Left ventricle myocardium inferior (tissue), 1 donor: ENCODE measurements at regions not wholly inside any gene's neighbourhood (a gene's known extent, or its start where the extent isn't known, plus 50 kb on each side); places are given as distances from the start of the nearest gene placed in this dataset.
"Not testable (repeated sequence)": the region's sequence is repeated elsewhere in the genome, so short reads cannot be mapped to it uniquely, and the experiment has no call there.

Source experiments
- DNase-seq: peaks from one replicate; pipeline ENCODE4 v3.0.0-alpha.2; 2020
- H3K27ac ChIP-seq: fragments of 200-600 bp; replicated peaks from 2 replicates; pipeline ENCODE4 v1.8.0; 2021
- H3K27me3 ChIP-seq: fragments of 200-600 bp; 2 replicates; pipeline ENCODE4 v1.8.0; 2021; ENCODE audit warnings: low read depth
- H3K36me3 ChIP-seq: fragments of 200-600 bp; 2 replicates; pipeline ENCODE4 v1.8.0; 2021
- H3K4me1 ChIP-seq: fragments of 200-600 bp; 2 replicates; pipeline ENCODE4 v1.8.0; 2021
- H3K4me3 ChIP-seq: fragments of 200-600 bp; 2 replicates; pipeline ENCODE4 v1.8.0; 2021; ENCODE audit warnings: mild to moderate bottlenecking, moderate library complexity
- H3K9me3 ChIP-seq: fragments of 200-600 bp; replicated peaks from 2 replicates; pipeline ENCODE4 v1.8.0; 2021
- intact Hi-C: fragments of 100-400 bp; cut with micrococcal nuclease; formaldehyde crosslinking; loops from one replicate; pipeline ENCODE4 v1.11.0; 2022
- TF ChIP-seq, protein P1 (sequence below): fragments of 200-600 bp; IDR thresholded peaks from 2 replicates; pipeline ENCODE4 v1.8.0; 2021; ENCODE audit warnings: antibody characterized with exemption, mild to moderate bottlenecking, borderline replicate concordance
- donor health status: DM: no; HTN: yes; CAD: no; lungs with severe emphysema.

- TF ChIP-seq, protein P1, sequence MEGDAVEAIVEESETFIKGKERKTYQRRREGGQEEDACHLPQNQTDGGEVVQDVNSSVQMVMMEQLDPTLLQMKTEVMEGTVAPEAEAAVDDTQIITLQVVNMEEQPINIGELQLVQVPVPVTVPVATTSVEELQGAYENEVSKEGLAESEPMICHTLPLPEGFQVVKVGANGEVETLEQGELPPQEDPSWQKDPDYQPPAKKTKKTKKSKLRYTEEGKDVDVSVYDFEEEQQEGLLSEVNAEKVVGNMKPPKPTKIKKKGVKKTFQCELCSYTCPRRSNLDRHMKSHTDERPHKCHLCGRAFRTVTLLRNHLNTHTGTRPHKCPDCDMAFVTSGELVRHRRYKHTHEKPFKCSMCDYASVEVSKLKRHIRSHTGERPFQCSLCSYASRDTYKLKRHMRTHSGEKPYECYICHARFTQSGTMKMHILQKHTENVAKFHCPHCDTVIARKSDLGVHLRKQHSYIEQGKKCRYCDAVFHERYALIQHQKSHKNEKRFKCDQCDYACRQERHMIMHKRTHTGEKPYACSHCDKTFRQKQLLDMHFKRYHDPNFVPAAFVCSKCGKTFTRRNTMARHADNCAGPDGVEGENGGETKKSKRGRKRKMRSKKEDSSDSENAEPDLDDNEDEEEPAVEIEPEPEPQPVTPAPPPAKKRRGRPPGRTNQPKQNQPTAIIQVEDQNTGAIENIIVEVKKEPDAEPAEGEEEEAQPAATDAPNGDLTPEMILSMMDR, result no peak
- Histone ChIP-seq H3K36me3 (no peaks in the 10 kb centered on the region), H3K4me1 (peaks cover 3% of the 10 kb centered on the region), H3K27ac (no peak overlapping the region), H3K9me3 (no peaks in the 10 kb centered on the region), H3K27me3 (no peaks in the 10 kb centered on the region), H3K4me3 (no peak overlapping the region)
- no peak for DNase-seq
- intact Hi-C loops, result no loop called here
These were observed 65.9 kb upstream of the ACTR3 start for GRCh38 chr2:113823716-113824595.

DNA sequence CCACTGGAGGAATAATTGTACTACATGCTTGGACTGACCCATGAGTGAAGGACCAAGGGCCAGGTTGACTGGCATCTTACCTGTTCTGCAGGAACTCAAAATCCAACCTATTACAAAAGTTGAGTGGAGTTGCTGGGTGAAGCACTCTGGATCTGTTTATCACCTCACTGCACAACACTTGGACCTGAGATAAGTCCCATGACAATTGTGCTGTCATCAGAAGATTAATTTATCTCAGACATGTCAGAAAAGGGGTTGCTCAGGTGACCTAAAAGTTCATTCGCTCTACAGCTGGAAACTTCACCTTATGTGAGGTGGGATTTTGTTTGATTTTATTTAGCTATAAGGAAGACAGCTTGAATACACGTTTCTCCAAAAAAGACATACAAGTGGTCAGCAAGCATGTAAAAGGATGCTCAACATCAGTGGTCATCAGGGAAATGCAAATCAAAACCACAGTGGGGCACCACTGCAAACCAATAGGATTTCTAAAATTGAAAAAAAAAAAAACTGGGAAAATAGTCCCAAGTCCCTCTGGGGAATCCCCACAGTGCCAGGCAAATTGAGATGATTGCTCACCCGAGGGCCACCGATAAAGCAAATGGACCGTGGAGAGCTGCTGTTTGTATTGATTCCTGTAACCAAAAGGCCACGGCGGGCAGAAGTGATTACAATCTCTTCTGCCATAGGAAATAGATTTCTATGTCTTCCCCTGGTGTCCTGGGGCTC is 65.8 kb upstream of the SLC35F5 start:
- no peak for DNase-seq
- Histone ChIP-seq H3K4me1 (peaks cover 16% of the 10 kb centered on the region), H3K27me3 (no peaks in the 10 kb centered on the region), H3K4me3 (no peak overlapping the region), H3K27ac (no peak overlapping the region), H3K36me3 (no peaks in the 10 kb centered on the region), H3K9me3 (no peaks in the 10 kb centered on the region)
- intact Hi-C loops, result no loop called here
- TF ChIP-seq, protein P1, result no peak

DNA sequence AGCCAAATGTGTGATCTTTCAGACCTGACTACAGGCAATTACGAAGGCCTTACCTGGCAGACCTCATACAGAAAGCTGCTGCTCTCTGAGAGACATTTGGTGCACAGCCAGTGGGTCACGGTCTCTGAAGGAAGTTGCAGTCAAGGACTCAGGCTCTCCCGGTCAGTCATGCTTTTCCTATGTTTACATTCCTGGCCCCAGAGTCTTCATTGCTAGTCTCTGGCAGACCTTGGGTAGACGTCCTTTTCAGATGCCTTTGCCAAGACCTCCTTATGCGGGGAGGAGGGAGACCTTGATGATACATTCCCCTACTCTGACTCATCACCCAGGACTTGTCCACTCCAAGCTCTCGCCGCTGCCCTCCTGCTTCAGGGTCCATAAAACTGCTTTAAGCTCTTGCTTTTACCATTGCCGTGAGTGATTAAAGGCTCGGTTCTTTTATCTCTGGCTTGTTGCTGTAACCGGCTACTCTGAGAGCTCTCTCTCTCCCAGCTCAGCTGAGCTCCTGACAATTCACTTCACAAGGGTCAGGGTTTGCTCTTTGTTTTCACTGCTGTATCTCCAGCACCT is 62.0 kb upstream of the SLC35F5 start:
- Histone ChIP-seq H3K9me3 (no peaks in the 10 kb centered on the region), H3K27me3 (no peaks in the 10 kb centered on the region), H3K27ac (peak overlapping the region; percentile 85), H3K36me3 (no peaks in the 10 kb centered on the region), H3K4me3 (peak overlapping the region; percentile 53), H3K4me1 (peaks cover 16% of the 10 kb centered on the region)
- peak; percentile 16 for DNase-seq
- TF ChIP-seq, protein P1, result no peak
- intact Hi-C loops, result no loop called here

GRCh38 chr2:113813396-113813795 is 57.0 kb upstream of the SLC35F5 start:
- peaks cover 17% of the 10 kb centered on the region for H3K4me1 ChIP-seq
- DNase-seq, H3K9me3 ChIP-seq, H3K4me3 ChIP-seq, intact Hi-C loops, H3K36me3 ChIP-seq, H3K27me3 ChIP-seq, H3K27ac ChIP-seq: not testable (repeated sequence)

GRCh38 chr2:113812204-113812603 is 55.8 kb upstream of the SLC35F5 start:
- DNase-seq, result no peak
- Histone ChIP-seq H3K27me3 (no peaks in the 10 kb centered on the region), H3K4me1 (peaks cover 9% of the 10 kb centered on the region), H3K27ac (no peak overlapping the region), H3K9me3 (no peaks in the 10 kb centered on the region), H3K4me3 (no peak overlapping the region), H3K36me3 (no peaks in the 10 kb centered on the region)
- TF ChIP-seq, protein P1, result no peak
- intact Hi-C loops, result no loop called here
